Neutrophil (primary cell): ENCODE measurements at regions not wholly inside any gene's neighbourhood (a gene's known extent, or its start where the extent isn't known, plus 50 kb on each side); places are given as distances from the start of the nearest gene placed in this dataset.

ENCODE experiments used
- H3K27ac ChIP-seq: fragments of 200-600 bp; sonication (generic); 2 replicates; pipeline ENCODE4 v1.5.1; 2016; ENCODE audit warnings: mild to moderate bottlenecking, moderate library complexity
- H3K27me3 ChIP-seq: fragments of 200-600 bp; sonication (generic); 2 replicates; pipeline ENCODE4 v1.6.0; 2016; ENCODE audit warnings: mild to moderate bottlenecking
- H3K36me3 ChIP-seq: fragments of 200-600 bp; sonication (generic); 2 replicates; pipeline ENCODE4 v1.5.1; 2017
- H3K4me1 ChIP-seq, 2 experiments: fragments of 200-600 bp in 1 of 2; sonication (generic) in 1 of 2; 1 replicate in 1 of 2; 2 replicates in 1 of 2; pipeline versions ENCODE4 v1.5.1 to v1.6.1; 2013 to 2016; ENCODE audit warnings: low read depth in 1 of 2, low read length in 1 of 2, mild to moderate bottlenecking in 1 of 2, moderate library complexity in 1 of 2; ENCODE audit not compliant: control insufficient read depth in 1 of 2, insufficient read depth in 1 of 2
- H3K4me3 ChIP-seq, 2 experiments: fragments of 200-600 bp in 1 of 2; sonication (generic) in 1 of 2; 1 replicate in 1 of 2; 2 replicates in 1 of 2; pipeline ENCODE4 v1.5.1; 2013 to 2016; ENCODE audit warnings: low read depth in 1 of 2, low read length in 1 of 2, mild to moderate bottlenecking in 1 of 2, moderate library complexity in 1 of 2
- H3K9me3 ChIP-seq: fragments of 200-600 bp; sonication (generic); 2 replicates; pipeline ENCODE4 v1.5.1; 2016
- TF ChIP-seq, protein P1 (sequence below): fragments of 200-600 bp; sonication (generic); IDR thresholded peaks from 2 replicates; pipeline ENCODE4 v1.5.1; 2016; ENCODE audit warnings: antibody characterized with exemption

DNA sequence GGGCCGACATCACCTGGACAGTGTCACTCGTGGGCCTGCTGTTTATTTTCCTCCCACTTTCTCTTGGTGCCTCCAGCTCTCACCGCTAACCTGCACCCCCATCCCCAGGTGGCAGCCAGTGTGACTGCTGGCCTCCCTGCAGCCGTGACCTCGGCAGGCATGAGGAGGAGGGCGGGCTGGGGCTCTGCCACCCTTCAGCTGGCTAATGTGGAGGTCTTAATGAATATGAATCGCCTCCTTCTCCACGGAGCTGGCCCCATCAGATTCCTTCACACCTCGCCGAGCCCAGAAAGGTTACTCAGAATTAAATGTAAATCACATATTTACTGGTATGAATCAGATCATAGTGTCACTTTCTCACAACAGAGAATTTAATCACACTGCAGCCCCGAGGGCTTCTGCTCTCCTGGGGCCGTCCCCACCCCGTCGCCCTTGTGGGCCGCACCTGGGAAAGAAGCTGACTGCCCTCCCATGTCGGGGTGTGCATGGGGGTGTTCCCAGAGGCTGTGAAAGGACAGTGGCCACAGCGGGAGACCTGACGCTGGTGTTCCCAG lies 171.1 kb upstream of the TLE3 start:
- no peaks in the 10 kb centered on the region for H3K36me3 ChIP-seq
- TF ChIP-seq, protein P1, sequence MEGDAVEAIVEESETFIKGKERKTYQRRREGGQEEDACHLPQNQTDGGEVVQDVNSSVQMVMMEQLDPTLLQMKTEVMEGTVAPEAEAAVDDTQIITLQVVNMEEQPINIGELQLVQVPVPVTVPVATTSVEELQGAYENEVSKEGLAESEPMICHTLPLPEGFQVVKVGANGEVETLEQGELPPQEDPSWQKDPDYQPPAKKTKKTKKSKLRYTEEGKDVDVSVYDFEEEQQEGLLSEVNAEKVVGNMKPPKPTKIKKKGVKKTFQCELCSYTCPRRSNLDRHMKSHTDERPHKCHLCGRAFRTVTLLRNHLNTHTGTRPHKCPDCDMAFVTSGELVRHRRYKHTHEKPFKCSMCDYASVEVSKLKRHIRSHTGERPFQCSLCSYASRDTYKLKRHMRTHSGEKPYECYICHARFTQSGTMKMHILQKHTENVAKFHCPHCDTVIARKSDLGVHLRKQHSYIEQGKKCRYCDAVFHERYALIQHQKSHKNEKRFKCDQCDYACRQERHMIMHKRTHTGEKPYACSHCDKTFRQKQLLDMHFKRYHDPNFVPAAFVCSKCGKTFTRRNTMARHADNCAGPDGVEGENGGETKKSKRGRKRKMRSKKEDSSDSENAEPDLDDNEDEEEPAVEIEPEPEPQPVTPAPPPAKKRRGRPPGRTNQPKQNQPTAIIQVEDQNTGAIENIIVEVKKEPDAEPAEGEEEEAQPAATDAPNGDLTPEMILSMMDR, result no peak
- H3K9me3 ChIP-seq, result no peaks in the 10 kb centered on the region
- no peak overlapping the region for H3K27ac ChIP-seq
- peaks cover 11% of the 10 kb centered on the region for H3K27me3 ChIP-seq
- no peak overlapping the region for H3K4me3 ChIP-seq
- peaks cover 35 to 50% of the 10 kb centered on the region in 2 experiments for H3K4me1 ChIP-seq

DNA sequence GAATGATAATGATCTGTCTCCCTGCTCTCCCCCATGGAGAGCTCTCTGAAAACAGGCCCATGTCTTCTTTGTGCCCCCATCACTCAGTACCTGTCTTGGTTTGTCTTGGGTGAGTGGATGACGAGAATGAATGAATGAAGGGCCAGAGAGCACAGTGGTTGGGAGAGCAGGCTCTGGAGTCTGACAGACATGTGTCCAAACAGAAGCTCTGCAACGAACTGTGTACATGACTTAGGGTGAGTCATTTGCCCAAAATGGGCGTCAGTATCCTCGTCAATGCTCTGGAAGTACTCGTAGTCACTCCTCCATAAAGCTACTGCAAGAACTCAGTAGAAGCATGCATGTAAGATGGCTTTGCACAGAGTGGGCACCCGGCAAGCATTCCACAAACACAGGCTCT lies 170.2 kb upstream of the TLE3 start:
- H3K4me1 ChIP-seq, result peaks cover 39 to 54% of the 10 kb centered on the region in 2 experiments
- no peak overlapping the region for H3K27ac ChIP-seq
- H3K27me3 ChIP-seq, result peaks cover 11% of the 10 kb centered on the region
- H3K36me3 ChIP-seq, result no peaks in the 10 kb centered on the region
- TF ChIP-seq, protein P1, result no peak
- H3K4me3 ChIP-seq, result no peak overlapping the region
- no peaks in the 10 kb centered on the region for H3K9me3 ChIP-seq

DNA sequence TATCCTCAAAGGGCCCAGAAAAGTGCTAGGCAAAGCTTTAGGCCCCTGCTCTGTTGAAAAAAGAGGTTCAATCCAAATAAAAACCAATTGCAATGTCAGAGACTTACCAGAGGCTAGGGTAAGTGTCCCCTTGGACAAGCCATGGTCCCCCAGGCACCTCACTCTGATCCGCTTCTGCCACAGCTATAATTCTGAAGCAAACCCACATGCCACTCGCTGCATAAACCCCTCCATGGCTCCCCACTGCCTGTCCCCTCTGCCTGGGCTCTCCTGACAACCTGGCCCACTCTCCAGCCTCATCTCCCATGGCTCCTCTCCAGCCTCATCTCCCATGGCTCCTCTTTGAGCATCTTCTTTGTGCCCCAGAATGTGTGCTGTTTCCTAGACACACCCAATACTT lies 169.6 kb upstream of the TLE3 start:
- Histone ChIP-seq H3K4me3 (no peak overlapping the region), H3K4me1 (peaks cover 39 to 54% of the 10 kb centered on the region in 2 experiments), H3K9me3 (no peaks in the 10 kb centered on the region), H3K27me3 (peaks cover 11% of the 10 kb centered on the region), H3K36me3 (no peaks in the 10 kb centered on the region), H3K27ac (peak overlapping the region; percentile 62)
- TF ChIP-seq, protein P1, result no peak

GRCh38 chr15:70266412-70267121 lies 168.8 kb upstream of the TLE3 start:
- Histone ChIP-seq H3K27ac (peak overlapping the region; percentile 62), H3K4me1 (peaks cover 39 to 54% of the 10 kb centered on the region in 2 experiments), H3K9me3 (no peaks in the 10 kb centered on the region), H3K27me3 (peaks cover 11% of the 10 kb centered on the region), H3K4me3 (peak overlapping the region in 1 of 2 experiments; percentile 28), H3K36me3 (no peaks in the 10 kb centered on the region)
- TF ChIP-seq, protein P1, result no peak

DNA sequence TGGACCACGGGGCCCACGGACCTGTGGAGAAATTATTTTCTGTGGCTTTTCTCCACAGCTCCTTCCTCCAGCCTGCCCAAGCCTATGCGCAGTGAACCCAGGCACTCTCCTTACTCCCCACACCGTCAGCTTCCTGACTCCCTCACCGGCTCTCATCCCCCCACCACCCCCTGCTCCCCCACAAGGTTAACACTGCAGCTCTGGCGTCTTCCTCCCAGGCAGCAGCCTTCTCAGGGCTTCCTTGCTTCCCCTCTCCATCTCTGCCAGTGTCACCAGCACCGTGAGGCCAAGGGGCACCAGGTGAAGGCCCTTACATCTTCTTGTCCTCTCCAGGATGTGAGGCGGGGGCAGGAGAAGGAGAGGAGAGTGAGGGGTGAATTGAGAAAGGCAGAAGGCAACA lies 168.3 kb upstream of the TLE3 start:
- Histone ChIP-seq H3K9me3 (no peaks in the 10 kb centered on the region), H3K36me3 (no peaks in the 10 kb centered on the region), H3K27me3 (peaks cover 11% of the 10 kb centered on the region), H3K4me3 (peak overlapping the region in 1 of 2 experiments; percentile 28), H3K4me1 (peaks cover 36 to 50% of the 10 kb centered on the region in 2 experiments), H3K27ac (peak overlapping the region; percentile 62)
- TF ChIP-seq, protein P1, result no peak
